Activated CD4-positive, alpha-beta T cell treated with anti-CD3 and anti-CD28 coated beads, Interleukin-2, amount 10 ng/mL, durations not matched to agents 7 days and 5 days (primary cell): ENCODE measurements at regions not wholly inside any gene's neighbourhood (a gene's known extent, or its start where the extent isn't known, plus 50 kb on each side); places are given as distances from the start of the nearest gene placed in this dataset.

Experiments used
- CTCF ChIA-PET: fragments of 350-600 bp; sonication (Branson Sonifier 250); formaldehyde crosslinking; loops from one replicate; lab custom pipeline; 2021; ENCODE audit warnings: antibody characterized with exemption; lab: Charles Lee
- POLR2A ChIA-PET: fragments of 350-600 bp; sonication (Branson Sonifier 250); formaldehyde crosslinking; loops from one replicate; lab custom pipeline; 2021; ENCODE audit warnings: antibody characterized with exemption; lab: Charles Lee
- DNase-seq: peaks from one replicate; pipeline ENCODE4 v3.0.0-alpha.2; 2020
- H3K27ac Mint-ChIP-seq: one replicate; pipeline ENCODE4 v1.8.0; 2021; ENCODE audit warnings: mild to moderate bottlenecking, moderate library complexity, mixed read lengths
- H3K27me3 Mint-ChIP-seq: one replicate; pipeline ENCODE4 v1.8.0; 2021; ENCODE audit warnings: mixed read lengths
- H3K36me3 Mint-ChIP-seq: one replicate; pipeline ENCODE4 v1.8.0; 2021; ENCODE audit warnings: low read depth, mixed read lengths
- H3K4me1 Mint-ChIP-seq: one replicate; pipeline ENCODE4 v1.8.0; 2021; ENCODE audit warnings: mixed read lengths
- H3K4me3 Mint-ChIP-seq: one replicate; pipeline ENCODE4 v1.8.0; 2021; ENCODE audit warnings: mild to moderate bottlenecking, moderate library complexity, mixed read lengths
- H3K9me3 Mint-ChIP-seq: one replicate; pipeline ENCODE4 v1.8.0; 2021; ENCODE audit warnings: mixed read lengths

- ChIA-PET POLR2A (no interaction called here), CTCF (no interaction called here)
- Mint-ChIP-seq H3K36me3 (no peaks in the 10 kb centered on the region), H3K27ac (no peak overlapping the region), H3K4me3 (no peak overlapping the region), H3K4me1 (no peaks in the 10 kb centered on the region), H3K27me3 (peaks cover 31% of the 10 kb centered on the region), H3K9me3 (peaks cover 2% of the 10 kb centered on the region)
- no peak for DNase-seq
Measured at GRCh38 chr15:39454189-39454986, 126.5 kb upstream of the THBS1 start.

DNA sequence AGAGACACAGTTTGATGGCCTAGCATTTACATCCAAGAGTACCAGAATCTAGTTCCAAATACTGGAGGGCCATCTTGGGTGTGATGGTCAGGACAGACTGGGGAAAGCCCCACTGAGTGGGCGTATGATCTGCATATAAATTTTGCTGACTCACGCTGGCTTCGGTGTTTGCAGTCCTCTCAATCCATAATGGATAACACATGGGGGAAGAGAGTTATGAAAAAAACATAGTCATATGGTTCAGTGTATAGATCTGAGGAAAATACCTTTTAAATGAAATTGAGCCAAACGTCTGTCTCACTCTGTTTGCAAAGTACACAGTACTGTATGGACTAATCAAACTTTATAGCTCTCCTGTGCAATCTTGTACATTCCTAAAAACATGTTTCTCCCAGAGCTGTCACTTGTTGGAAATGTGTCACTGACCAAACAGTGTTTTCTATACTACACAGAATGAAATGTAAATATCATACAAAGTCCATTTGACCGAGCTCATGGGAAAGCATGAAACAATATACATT lies 125.3 kb upstream of the THBS1 start:
- ChIA-PET POLR2A (no interaction called here), CTCF (interaction anchor here (1.0 to 2.0 kb wide), 2 partner anchors 10 to 60 kb away, joined by 3 to 5 read pairs; no protein-coding TSS in a partner anchor)
- Mint-ChIP-seq H3K27ac (no peak overlapping the region), H3K4me3 (no peak overlapping the region), H3K36me3 (no peaks in the 10 kb centered on the region), H3K9me3 (no peaks in the 10 kb centered on the region), H3K27me3 (peaks cover 23% of the 10 kb centered on the region), H3K4me1 (no peaks in the 10 kb centered on the region)
- DNase-seq: no peak

DNA sequence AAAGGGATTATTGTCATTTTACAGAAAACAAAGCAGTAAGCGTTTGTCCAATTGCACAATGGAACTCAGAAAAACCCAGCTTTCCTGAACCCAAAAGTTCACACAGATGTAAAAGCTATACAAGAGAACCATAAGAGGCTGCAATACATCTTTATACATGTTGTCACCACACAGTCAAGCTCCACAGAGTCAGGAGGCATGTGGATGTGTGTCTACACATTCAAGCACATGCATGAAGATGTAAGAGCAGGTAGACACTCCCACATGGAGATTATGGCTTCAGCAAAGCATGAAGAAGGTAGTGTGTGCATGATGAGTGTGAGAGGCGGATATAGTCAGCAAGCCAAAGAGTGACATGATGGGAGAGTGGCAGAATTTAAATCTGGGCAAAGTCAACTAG lies 124.7 kb upstream of the THBS1 start:
- DNase-seq: no peak
- ChIA-PET CTCF (interaction anchor here (1.0 to 2.0 kb wide), 2 partner anchors 9 to 60 kb away, joined by 3 to 5 read pairs; no protein-coding TSS in a partner anchor), POLR2A (no interaction called here)
- Mint-ChIP-seq H3K4me1 (no peaks in the 10 kb centered on the region), H3K36me3 (no peaks in the 10 kb centered on the region), H3K27me3 (peaks cover 20% of the 10 kb centered on the region), H3K27ac (no peak overlapping the region), H3K9me3 (no peaks in the 10 kb centered on the region), H3K4me3 (no peak overlapping the region)

DNA sequence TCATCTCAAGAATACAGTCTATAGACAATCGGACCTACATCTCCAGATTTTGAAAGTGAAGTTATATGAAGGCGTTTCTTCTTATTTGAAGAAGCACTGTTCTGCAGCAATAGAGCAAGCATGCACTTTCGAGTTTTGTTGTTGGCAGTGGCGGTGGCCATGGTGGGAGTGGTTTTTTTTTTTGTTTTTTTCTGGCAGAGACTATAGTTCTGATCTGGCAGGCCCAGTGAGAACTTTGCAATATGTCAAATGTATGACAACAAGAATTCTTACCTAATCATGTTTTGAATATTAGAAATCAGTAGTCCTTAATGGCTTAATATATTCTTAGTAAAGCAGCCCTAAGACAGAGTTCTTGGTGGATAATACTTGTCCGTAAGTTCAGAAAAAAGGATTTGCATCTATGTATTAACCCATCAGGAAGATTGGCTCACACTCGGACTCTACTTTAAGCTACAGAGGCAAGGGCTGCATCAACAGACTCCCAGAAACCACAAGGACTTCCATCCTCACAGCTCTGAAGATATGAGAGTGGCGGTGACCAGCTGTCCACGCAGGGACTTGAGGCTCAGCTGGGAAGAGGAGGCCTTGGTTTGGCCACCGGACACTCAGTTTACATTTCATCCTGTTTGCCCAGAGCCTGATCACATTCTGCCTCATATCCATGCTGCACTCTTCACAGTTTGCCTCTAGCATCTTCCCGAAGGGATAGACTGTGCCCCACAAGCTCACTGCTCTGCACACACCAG lies 124.1 kb upstream of the THBS1 start:
- H3K27me3 Mint-ChIP-seq: peaks cover 15% of the 10 kb centered on the region
- no peak for DNase-seq
- no peak overlapping the region for H3K4me3 Mint-ChIP-seq
- CTCF ChIA-PET: interaction anchor here (2.0 kb wide), 1 partner anchor 9 kb away, joined by 5 read pairs; no protein-coding TSS in a partner anchor
- H3K9me3 Mint-ChIP-seq: no peaks in the 10 kb centered on the region
- no peaks in the 10 kb centered on the region for H3K4me1 Mint-ChIP-seq
- no peaks in the 10 kb centered on the region for H3K36me3 Mint-ChIP-seq
- no peak overlapping the region for H3K27ac Mint-ChIP-seq
- POLR2A ChIA-PET: no interaction called here

GRCh38 chr15:39458131-39458530 lies 122.7 kb upstream of the THBS1 start:
- Mint-ChIP-seq H3K9me3 (no peaks in the 10 kb centered on the region), H3K36me3 (no peaks in the 10 kb centered on the region), H3K4me3 (no peak overlapping the region), H3K27ac (no peak overlapping the region), H3K4me1 (no peaks in the 10 kb centered on the region), H3K27me3 (peaks cover 11% of the 10 kb centered on the region)
- ChIA-PET POLR2A (no interaction called here), CTCF (no interaction called here)
- no peak for DNase-seq

DNA sequence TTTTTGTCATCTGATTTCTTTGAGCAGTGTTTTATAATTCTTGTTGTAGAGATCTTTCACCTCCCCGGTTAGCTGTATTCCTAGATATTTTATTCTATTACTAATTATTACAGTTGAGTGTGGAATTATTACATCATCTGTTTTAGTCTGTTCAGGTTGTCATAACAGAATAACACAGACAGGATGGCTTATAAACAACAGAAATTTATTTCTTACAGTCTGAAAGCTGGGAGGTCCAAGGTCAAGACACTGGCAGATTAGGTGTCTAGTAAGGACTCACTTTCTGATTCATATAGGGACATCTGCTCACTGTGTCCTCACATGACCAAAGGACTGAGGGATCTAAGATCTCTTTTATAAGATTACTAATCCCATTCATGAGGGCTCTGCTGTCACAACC lies 121.3 kb upstream of the THBS1 start:
- no peak overlapping the region for H3K4me3 Mint-ChIP-seq

GRCh38 chr15:39460748-39461147 lies 120.1 kb upstream of the THBS1 start:
- Mint-ChIP-seq H3K27me3 (peaks cover 6% of the 10 kb centered on the region), H3K4me3 (no peak overlapping the region), H3K27ac (no peak overlapping the region), H3K9me3 (no peaks in the 10 kb centered on the region), H3K4me1 (no peaks in the 10 kb centered on the region), H3K36me3 (no peaks in the 10 kb centered on the region)
- ChIA-PET POLR2A (no interaction called here), CTCF (no interaction called here)
- DNase-seq: no peak

More for the DNA sequence above, 121.3 kb upstream of the THBS1 start:
- ChIA-PET POLR2A (no interaction called here), CTCF (no interaction called here)
- H3K36me3 Mint-ChIP-seq: no peaks in the 10 kb centered on the region
- H3K27me3 Mint-ChIP-seq: peaks cover 6% of the 10 kb centered on the region
- H3K9me3 Mint-ChIP-seq: no peaks in the 10 kb centered on the region
- DNase-seq: no peak
- H3K27ac Mint-ChIP-seq: no peak overlapping the region
- H3K4me1 Mint-ChIP-seq: no peaks in the 10 kb centered on the region

- CTCF ChIA-PET: no interaction called here
- no peak overlapping the region for H3K4me3 Mint-ChIP-seq
Measured at GRCh38 chr15:39461536-39462130, 119.2 kb upstream of the THBS1 start.

GRCh38 chr15:39462691-39463090 lies 118.2 kb upstream of the THBS1 start:
- Mint-ChIP-seq H3K4me1 (no peaks in the 10 kb centered on the region), H3K27me3 (peaks cover 6% of the 10 kb centered on the region), H3K36me3 (no peaks in the 10 kb centered on the region), H3K27ac (no peak overlapping the region), H3K4me3 (no peak overlapping the region), H3K9me3 (no peaks in the 10 kb centered on the region)
- CTCF ChIA-PET: no interaction called here
- POLR2A ChIA-PET: no interaction called here
- DNase-seq: no peak

More at GRCh38 chr15:39461536-39462130, 119.2 kb upstream of the THBS1 start:
- Mint-ChIP-seq H3K27ac (no peak overlapping the region), H3K36me3 (no peaks in the 10 kb centered on the region), H3K9me3 (no peaks in the 10 kb centered on the region), H3K4me1 (no peaks in the 10 kb centered on the region), H3K27me3 (peaks cover 6% of the 10 kb centered on the region)
- POLR2A ChIA-PET: no interaction called here
- DNase-seq: no peak

DNA sequence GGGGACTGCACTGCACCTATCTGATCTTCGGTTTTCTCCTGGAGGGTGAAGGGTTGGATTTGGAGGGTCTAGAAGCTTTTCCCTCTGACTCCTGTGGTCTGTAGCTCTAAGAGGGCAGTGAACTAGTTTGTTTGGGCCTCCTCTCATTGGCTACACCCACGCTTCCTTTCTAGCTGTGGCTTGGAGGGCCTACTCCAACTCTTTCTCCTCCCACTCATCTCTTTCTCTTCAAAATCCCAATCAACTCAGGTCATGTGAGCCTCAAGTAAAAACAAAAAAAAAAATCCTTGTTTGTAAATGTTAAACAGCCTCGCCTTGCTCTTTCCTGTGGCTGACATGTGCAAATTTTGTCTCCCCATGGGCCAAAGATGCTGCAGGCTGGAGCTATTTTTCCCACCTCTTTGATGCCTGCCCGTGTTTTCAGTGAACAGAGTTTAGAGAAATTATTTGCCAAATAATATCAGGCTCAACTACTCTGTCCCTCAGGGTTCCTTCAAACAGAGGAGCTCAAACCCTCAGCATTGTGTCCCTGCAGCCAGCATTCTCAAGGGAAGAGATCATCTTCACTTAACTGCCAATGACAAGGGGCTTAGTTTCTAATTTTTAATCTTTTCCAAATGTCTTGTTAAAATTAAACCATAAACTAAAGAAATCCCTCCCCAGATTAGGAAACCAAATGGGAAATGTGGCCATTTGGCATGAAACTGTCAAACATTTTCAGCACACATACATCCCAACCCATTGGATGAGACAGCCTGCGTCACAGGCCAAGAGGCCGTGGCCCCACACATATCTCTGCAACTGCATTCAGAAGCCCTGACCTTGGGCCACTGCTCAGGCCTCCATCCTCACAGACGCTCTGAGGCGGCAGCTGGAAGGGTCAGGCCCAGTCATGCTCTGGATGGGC lies 114.8 kb upstream of the THBS1 start:
- no peak overlapping the region for H3K4me3 Mint-ChIP-seq
- CTCF ChIA-PET: interaction anchor here (0.7 to 1.9 kb wide), 3 partner anchors 10 to 32 kb away, joined by 3 to 8 read pairs (median 5); no protein-coding TSS in a partner anchor
- H3K36me3 Mint-ChIP-seq: peaks cover 2% of the 10 kb centered on the region
- POLR2A ChIA-PET: interaction anchor here (0.6 kb wide), 1 partner anchor 165 kb away, joined by 3 read pairs; no protein-coding TSS in a partner anchor
- no peak for DNase-seq
- H3K27ac Mint-ChIP-seq: no peak overlapping the region
- H3K4me1 Mint-ChIP-seq: no peaks in the 10 kb centered on the region
- peaks cover 5% of the 10 kb centered on the region for H3K9me3 Mint-ChIP-seq
- peaks cover 10% of the 10 kb centered on the region for H3K27me3 Mint-ChIP-seq

- ChIA-PET CTCF (interaction anchor here (1.0 kb wide), 1 partner anchor 10 kb away, joined by 3 read pairs; no protein-coding TSS in a partner anchor), POLR2A (no interaction called here)
- Mint-ChIP-seq H3K27me3 (peaks cover 10% of the 10 kb centered on the region), H3K9me3 (peaks cover 5% of the 10 kb centered on the region), H3K36me3 (peaks cover 2% of the 10 kb centered on the region), H3K27ac (no peak overlapping the region), H3K4me3 (no peak overlapping the region), H3K4me1 (no peaks in the 10 kb centered on the region)
- DNase-seq: no peak
Measured at GRCh38 chr15:39466750-39467105, 114.2 kb upstream of the THBS1 start.

GRCh38 chr15:39468331-39468730 lies 112.5 kb upstream of the THBS1 start:
- POLR2A ChIA-PET: no interaction called here
- Mint-ChIP-seq H3K4me1 (no peaks in the 10 kb centered on the region), H3K27me3 (peaks cover 8% of the 10 kb centered on the region), H3K4me3 (no peak overlapping the region), H3K27ac (no peak overlapping the region), H3K36me3 (peaks cover 2% of the 10 kb centered on the region), H3K9me3 (peaks cover 5% of the 10 kb centered on the region)
- no peak for DNase-seq
- CTCF ChIA-PET: no interaction called here
